ENCODE measurements at regions not wholly inside any gene's neighbourhood (a gene's known extent, or its start where the extent isn't known, plus 50 kb on each side); places are given as distances from the start of the nearest gene placed in this dataset.

DNA sequence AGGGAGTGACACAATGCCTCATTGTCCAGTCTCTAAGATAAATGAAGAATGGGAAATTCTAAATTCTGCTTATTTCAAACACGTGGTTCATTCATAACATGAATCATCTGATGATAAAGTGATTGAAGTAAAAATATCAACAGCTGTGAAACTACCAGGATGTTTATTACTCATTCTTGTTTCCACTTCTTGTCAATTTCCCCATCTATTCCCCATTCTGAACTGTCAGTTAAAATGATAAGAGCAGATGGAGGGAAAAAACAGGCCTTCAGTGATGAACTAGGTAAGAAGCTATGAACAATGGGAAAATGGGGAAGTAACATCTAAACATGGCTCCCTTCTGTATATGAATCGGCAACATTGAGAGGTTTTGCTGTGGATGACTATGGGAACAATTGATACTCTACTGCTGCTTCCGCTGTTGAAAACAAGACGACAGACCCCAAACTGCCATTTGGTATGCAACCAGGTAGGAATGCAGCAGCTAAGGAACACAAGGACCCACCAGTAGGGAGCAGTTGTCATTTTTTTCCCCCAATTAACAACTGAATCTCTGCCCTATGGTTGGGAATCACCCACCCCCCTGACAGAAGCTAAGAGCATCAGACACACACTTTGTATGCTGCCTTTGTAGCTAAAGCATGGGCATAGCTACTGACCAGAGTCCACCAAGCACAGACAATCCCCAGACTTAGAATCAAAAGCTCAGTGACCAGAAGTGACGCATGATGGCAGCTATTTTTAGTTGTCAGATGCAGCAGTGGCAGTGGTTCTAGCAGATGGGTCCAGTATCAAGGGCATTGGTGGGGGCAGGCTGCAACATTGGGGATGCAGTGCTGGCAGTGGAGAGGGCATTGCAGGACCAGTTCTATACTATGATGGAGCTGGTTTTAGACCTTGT is 52.9 kb upstream of the ZNF366 start:
- Histone ChIP-seq H3K9me3 (peaks cover 5% of the 10 kb centered on the region; the same call in 1 of the 2 replicates), H3K27me3 (no peaks in the 10 kb centered on the region), H3K36me3 (no peaks in the 10 kb centered on the region), H3K4me3 (no peak overlapping the region)
- no peak for DNase-seq

DNA sequence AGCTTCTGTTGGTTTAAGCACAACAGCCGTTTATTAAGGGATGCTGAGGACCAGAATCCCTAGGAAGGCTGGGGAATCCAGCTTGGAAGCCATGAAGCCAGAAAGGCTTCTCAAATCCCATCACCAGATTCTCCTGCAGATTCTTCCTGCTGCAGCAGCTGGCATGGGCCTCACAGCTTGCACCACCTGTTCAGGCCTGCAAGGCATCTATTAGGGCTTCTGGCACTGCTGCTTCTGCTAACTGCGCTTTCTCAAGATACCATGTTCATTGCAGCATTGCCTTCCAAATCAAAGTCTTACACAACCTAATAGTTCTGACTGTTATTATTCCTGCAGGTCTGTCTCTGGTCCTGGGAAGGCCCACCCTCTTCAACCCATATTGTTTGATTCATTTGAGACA is 51.2 kb upstream of the ZNF366 start:
- Histone ChIP-seq H3K4me3 (no peak overlapping the region), H3K36me3 (no peaks in the 10 kb centered on the region), H3K9me3 (no peaks in the 10 kb centered on the region), H3K27me3 (no peaks in the 10 kb centered on the region)
- no peak for DNase-seq

- Histone ChIP-seq H3K9me3 (no peaks in the 10 kb centered on the region), H3K4me3 (no peak overlapping the region), H3K27me3 (no peaks in the 10 kb centered on the region), H3K36me3 (no peaks in the 10 kb centered on the region)
- no peak for DNase-seq
These were observed 50.8 kb upstream of the ZNF366 start for GRCh38 chr5:72558046-72558336.

DNA sequence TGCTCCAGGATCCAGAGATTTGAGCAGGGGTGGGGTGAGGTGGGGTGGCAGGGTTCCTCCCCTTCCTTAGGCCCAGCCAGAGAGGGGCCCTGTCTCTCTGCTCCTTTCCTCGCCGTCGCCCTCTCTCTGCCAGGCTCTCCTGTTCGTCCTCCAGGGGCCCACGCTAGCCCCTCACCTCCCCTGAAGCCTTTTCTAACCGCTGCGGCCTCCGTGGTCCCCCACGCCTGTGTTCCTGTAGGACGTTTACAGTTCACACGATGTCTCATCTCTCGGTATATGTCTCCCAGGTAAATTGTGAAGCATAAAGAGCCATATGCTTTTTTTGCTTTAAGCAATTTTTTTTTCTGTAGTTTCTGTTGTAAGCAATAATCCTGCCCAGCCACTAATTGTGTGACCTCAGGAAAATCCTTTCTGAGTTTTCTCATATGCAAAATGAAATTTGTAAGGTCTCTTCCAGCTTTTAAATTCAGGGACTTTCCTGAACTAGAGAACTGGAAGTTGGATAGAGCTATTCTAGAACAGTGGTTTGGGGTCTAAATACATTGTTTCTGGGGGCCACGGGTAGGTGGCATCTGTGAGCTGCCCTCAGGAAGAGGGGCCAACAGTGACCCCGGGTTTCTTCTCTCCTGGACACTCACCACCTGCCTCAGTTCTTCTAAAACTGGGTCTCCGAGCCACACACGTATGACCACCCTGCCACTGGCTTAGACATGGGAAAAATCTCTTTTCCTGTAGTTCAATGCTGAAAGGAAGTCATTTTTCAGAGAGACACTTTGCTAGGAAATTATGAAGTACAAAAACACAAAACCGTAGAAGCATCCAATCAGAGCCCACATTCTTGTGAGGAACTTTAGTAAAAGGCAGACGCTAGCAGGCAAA is 50.2 kb upstream of the ZNF366 start:
- H3K9me3 ChIP-seq = no peaks in the 10 kb centered on the region
- no peaks in the 10 kb centered on the region for H3K36me3 ChIP-seq
- DNase-seq = no peak
- no peak overlapping the region for H3K4me3 ChIP-seq
- no peaks in the 10 kb centered on the region for H3K27me3 ChIP-seq

Measured in MG63 (cell line).